Stomach (tissue), 4 donors: ENCODE measurements at regions not wholly inside any gene's neighbourhood (a gene's known extent, or its start where the extent isn't known, plus 50 kb on each side); places are given as distances from the start of the nearest gene placed in this dataset.

Experiments
- EP300 ChIP-seq: sonication (generic); formaldehyde crosslinking; IDR thresholded peaks from one replicate; pipeline ENCODE4 v1.6.1; 2017; ENCODE audit warnings: antibody characterized with exemption
- POLR2A ChIP-seq, 4 donors: fragments of 450-650 bp; IDR thresholded peaks; one replicate each; pipeline ENCODE4 v1.6.1; 2016; ENCODE audit warnings: antibody characterized with exemption in 4 of 4, control low read depth in 2 of 4, mild to moderate bottlenecking in 1 of 4, moderate library complexity in 1 of 4
- POLR2AphosphoS5 ChIP-seq, 3 donors: sonication (generic); formaldehyde crosslinking; IDR thresholded peaks; one replicate each; pipeline ENCODE4 v1.6.1; 2016; ENCODE audit warnings: antibody characterized with exemption in 3 of 3
- TF ChIP-seq, protein P1 (sequence below), 7 experiments: fragments of 450-650 bp in 4 of 7; fragments of 200-600 bp in 3 of 7; sonication (generic) in 3 of 7; IDR thresholded peaks; one replicate each; pipeline ENCODE4 v1.5.1; 2016 to 2019; ENCODE audit warnings: antibody characterized with exemption in 7 of 7, control low read depth in 2 of 7, mild to moderate bottlenecking in 1 of 7

DNA sequence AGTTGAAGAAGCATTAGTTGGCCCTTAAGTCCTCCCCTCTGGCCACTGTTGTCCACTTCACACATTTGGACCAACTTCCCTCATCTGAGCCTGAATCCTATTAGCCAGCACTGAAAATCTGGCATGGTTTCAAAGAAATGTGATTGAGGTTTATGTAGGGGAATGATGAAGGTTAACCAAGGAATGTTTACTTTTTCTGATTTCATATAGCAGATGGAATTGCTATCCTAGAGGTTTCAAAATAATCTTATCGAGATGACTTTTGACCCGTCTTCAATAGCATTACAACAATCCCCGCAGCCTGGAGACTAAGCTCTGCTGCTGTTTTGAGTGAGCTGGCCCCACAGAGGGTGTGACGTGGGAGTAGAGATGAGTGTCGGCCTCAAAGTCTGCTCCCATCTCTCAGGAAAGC lies 200.8 kb upstream of the IL12A start:
- TF ChIP-seq, protein P1, sequence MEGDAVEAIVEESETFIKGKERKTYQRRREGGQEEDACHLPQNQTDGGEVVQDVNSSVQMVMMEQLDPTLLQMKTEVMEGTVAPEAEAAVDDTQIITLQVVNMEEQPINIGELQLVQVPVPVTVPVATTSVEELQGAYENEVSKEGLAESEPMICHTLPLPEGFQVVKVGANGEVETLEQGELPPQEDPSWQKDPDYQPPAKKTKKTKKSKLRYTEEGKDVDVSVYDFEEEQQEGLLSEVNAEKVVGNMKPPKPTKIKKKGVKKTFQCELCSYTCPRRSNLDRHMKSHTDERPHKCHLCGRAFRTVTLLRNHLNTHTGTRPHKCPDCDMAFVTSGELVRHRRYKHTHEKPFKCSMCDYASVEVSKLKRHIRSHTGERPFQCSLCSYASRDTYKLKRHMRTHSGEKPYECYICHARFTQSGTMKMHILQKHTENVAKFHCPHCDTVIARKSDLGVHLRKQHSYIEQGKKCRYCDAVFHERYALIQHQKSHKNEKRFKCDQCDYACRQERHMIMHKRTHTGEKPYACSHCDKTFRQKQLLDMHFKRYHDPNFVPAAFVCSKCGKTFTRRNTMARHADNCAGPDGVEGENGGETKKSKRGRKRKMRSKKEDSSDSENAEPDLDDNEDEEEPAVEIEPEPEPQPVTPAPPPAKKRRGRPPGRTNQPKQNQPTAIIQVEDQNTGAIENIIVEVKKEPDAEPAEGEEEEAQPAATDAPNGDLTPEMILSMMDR (IDR thresholded peaks at IDR 0.05), result no peak
- TF ChIP-seq POLR2A (IDR thresholded peaks at IDR 0.05) (no peak), POLR2AphosphoS5 (IDR thresholded peaks at IDR 0.05) (no peak), EP300 (no peak)
